Ecto neural progenitor cell (in vitro differentiated cells): ENCODE measurements at regions not wholly inside any gene's neighbourhood (a gene's known extent, or its start where the extent isn't known, plus 50 kb on each side); places are given as distances from the start of the nearest gene placed in this dataset.

Experiments
- DNase-seq: peaks from one replicate; pipeline ENCODE4 v3.0.0-alpha.2; 2018; ENCODE audit warnings: low spot score

GRCh38 chr1:101290922-101291561 is 54.2 kb downstream of the S1PR1 start:
- DNase-seq: no peak

DNA sequence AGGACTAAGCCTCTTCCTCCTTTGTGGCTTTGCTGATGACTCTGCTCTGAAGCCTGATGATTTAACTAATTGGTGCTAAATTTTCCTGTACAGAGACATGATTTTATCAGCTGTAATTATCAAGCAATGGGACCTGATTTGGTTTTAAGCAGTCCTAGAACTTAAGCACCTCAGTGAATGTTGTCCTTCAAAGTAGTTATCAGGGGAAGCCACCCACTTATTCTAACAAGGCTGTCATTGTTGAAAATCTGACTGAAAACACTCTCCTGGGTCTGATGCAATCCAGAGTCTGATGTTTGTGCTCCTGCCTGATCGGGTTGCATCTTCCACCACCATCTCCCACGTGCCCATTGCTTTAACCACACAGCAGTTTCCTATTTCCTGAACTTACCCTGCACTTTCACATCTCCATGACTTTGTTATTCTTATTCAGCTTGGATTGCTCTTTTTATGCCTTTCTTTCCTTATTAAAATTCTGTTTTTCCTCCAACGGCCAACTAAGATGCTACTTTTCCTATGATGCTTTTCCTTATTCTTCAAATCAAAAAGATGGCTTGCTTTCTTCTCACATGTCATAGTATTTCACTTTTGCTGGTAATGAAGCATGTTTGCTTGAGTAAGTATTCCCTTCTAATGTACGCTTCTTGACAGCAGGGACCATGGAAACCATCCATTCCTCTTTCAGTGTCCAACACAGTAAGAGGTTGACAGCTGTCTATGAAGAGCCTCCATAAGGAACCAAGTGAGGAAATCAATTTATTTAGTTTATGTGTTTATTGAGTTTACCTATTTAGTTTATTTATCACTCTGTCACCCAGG is 55.0 kb downstream of the S1PR1 start:
- no peak for DNase-seq

DNA sequence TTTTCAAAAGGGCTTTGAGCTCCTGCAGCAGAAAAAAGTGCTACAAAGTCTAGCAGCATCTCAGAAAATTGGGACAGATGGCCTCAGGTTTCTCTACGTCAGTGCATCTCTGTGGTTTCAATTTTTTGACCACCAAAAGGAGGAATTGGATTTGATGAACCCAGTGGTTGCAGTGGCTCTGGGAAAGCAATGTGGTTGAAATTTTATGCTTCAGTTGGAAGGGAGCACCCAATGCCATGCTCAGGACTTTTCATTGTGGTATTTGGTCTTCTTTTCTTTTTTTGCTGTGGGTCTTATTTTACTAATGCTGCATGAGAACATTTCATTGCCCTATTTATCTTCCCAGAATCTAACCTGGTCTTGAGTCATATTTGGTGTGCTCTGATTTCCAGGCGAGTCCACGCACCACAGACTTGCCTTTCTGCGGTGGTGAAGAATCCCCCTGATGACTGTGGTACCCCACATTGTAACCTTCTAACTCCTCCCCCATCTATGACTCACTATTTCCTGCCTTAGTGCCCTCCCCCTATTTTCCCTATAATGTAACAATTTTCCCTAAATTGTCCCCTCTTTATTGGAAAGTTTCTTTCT is 56.7 kb downstream of the S1PR1 start:
- no peak for DNase-seq

GRCh38 chr1:101295209-101295608 is 58.4 kb downstream of the S1PR1 start:
- DNase-seq: no peak

DNA sequence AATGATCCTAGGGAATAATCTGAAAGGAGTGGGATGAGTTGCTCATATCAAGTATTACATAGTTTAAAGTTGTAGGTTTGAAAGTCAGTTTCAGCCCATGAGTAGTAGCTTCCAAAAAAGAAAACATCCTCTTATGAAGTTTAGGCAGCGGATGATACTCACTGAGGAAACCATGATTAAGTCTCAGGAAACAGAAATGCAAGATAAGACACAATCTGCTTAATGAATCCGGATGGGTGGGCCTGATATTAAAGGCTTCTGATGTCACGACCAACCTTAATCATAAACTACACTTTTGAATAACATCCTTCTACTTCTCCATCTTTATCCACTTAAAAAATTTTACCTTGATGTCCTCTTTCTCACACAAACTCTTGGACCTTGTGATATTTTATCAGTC is 61.8 kb downstream of the S1PR1 start:
- no peak for DNase-seq

DNA sequence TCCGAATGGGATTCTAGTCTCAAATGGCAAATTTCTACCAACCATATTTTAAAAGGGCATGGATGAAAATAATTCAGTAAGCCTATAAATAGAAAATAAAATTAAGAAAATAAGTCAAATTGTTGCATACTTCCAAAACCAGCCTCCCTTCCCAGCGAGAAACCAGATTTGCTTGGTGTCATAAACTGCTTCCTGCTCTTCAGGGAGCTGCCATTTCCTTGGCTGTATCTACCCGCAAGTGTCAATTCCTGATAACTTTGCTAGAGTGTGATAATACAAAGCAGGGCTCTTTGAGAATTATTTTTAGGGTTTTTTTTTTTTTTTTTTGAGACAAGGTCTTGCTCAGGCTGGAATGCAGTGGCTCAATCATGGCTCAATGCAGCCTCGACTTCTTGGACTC is 62.3 kb downstream of the S1PR1 start:
- no peak for DNase-seq

DNA sequence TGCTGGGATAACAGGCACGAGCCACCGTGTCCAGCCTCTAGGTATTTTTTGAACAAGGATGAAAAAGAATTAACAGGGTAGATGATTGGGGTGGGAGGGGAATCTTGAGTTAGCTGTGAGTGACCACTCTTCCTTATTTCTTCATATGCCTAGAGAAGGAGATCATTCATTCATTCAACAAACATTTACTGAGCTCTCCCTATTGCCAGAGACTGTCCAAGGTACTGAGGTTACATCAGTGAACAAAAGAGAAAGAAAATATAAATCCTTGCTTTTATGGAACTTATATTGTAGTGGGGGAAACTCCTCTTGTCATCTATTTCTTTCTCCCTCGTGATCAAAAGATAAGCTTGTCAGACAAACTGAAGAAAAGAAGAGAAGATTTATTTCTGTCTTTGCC is 62.9 kb downstream of the S1PR1 start:
- no peak for DNase-seq

GRCh38 chr1:101300916-101301315 is 64.1 kb downstream of the S1PR1 start:
- DNase-seq: no peak

- DNase-seq: no peak
Observed at GRCh38 chr1:101301446-101302057, 64.7 kb downstream of the S1PR1 start.

- no peak for DNase-seq
Observed at GRCh38 chr1:101302831-101303511, 66.2 kb downstream of the S1PR1 start.

DNA sequence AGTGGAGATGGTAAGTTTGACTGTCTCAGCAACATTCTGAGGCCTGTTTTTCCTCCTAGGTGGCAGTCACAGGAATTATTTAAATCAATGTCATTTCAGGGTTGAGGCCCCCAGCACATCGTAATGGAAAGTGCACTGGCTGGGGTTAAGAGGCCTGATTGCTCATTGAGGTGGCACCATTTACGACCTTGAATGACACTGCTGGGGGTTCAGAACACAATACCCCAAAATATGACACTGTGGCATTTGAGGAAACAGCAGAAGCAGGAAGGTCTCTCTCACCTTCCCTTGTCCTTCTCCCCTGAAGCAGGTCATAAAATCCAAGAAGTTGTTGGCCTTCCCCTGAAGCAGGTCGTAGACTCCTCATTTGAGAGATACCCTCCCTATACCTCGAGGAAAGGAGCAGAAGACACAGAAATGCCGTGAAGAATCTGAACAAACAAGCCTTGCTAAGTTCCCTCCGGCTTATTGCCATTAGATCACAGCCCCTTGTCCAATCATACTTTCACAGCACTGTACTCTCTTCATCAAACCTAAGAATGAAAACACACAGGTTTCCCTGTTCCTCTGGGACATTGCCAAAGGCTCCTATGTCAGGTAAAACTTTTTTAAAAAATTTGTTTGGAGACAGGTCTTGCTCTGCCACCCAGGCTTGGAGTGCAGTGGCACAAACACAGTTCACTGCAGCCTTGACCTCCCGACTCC is 71.3 kb downstream of the S1PR1 start:
- no peak for DNase-seq

GRCh38 chr1:101308935-101309333 is 72.1 kb downstream of the S1PR1 start:
- no peak for DNase-seq

GRCh38 chr1:101309334-101310311 is 72.8 kb downstream of the S1PR1 start:
- peak; percentile 68 for DNase-seq

- no peak for DNase-seq
Observed at GRCh38 chr1:101310506-101310905, 73.7 kb downstream of the S1PR1 start.

GRCh38 chr1:101311146-101311920 is 74.5 kb downstream of the S1PR1 start:
- DNase-seq: no peak

DNA sequence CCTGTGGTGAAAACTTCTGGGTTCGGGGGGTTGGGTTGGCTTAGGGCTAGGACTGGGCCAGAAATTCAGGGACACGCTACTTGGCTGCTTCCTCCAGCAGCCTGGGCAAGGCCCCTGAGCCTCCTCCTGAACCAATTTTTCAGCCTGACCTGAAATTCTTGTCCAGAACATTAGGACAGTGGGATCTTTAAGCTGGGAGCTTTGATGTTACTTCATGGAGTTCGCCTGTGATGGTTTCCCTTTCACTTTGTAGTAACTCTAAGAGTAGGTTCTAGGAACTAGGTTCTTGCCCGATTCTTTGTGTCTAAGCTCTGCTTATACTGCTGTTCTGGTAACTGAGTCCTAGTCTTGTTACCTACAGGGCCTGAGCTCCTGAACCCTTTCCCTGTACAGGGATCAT is 75.3 kb downstream of the S1PR1 start:
- no peak for DNase-seq

GRCh38 chr1:101313356-101313755 is 76.5 kb downstream of the S1PR1 start:
- DNase-seq: no peak

DNA sequence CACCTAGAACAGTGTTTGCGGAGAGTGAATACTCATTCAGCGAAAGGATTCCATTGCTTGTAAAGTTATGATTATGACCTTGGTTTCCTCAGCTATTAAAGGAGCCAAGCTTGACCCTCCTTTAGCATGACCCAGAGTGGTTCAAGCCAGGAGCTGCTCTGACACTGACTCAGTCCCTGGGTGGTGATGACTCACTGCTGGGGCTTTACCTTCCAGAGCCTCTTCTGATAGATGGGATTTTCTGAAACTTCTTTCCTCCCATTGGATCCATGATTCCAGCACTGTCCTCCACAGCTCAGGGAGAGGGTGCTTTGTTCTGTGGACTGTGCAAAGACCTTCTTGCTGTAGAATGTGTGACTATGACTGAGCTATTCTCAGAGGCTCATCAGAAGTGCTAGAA is 77.4 kb downstream of the S1PR1 start:
- no peak for DNase-seq

DNA sequence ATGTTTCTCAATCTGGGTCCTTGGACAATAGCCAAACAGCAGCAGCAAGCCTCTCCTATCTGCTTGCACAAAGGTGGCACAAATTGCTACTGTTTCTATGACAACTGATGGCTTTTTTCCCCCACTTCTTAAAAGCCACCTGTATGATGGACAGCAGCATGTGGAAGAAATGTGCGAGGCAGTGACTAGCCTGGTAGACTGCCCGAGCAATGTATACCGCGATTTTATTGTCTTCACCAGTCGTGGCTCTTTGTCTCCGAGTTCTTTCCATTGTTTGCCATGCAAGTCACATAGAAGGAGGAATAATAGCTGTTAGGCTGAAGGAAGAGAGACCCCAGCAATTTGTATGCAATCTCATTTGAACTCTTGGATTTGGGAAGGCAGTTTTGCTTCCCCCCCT is 79.4 kb downstream of the S1PR1 start:
- no peak for DNase-seq

- no peak for DNase-seq
Observed at GRCh38 chr1:101316799-101317198, 80.0 kb downstream of the S1PR1 start.
